Lung (tissue), 11 donors: ENCODE measurements at regions not wholly inside any gene's neighbourhood (a gene's known extent, or its start where the extent isn't known, plus 50 kb on each side); places are given as distances from the start of the nearest gene placed in this dataset.
"Not testable (repeated sequence)": the region's sequence is repeated elsewhere in the genome, so short reads cannot be mapped to it uniquely, and the experiment has no call there.

ENCODE experiments used
- ATAC-seq: fragments of 200-7000 bp; cut with Tn5 transposase; one replicate; pipeline ENCODE4 v1.9.1; 2020; ENCODE audit warnings: moderate number of reproducible peaks; ENCODE audit not compliant: insufficient read depth, low FRiP score
- DNase-seq, 3 donors: peaks; one replicate each; pipeline ENCODE4 v3.0.0-alpha.2; 2013 to 2017
- H3K27ac ChIP-seq, 2 donors: one replicate each; pipeline ENCODE4 v1.5.1; 2013; ENCODE audit warnings: mild to moderate bottlenecking in 2 of 2, moderate library complexity in 2 of 2, control low read depth in 1 of 2, inconsistent platforms in 1 of 2, low read depth in 1 of 2, low read length in 1 of 2
- H3K27me3 ChIP-seq, 3 donors: one replicate each; pipeline ENCODE4 v1.5.1; 2013; ENCODE audit warnings: low read length in 2 of 3; ENCODE audit not compliant: control insufficient read depth in 3 of 3, insufficient read depth in 3 of 3
- H3K36me3 ChIP-seq, 4 donors: one replicate each; pipeline ENCODE4 v1.5.1; 2013; ENCODE audit warnings: low read length in 4 of 4, mild to moderate bottlenecking in 1 of 4, moderate library complexity in 1 of 4; ENCODE audit not compliant: control insufficient read depth in 4 of 4, insufficient read depth in 4 of 4
- H3K4me1 ChIP-seq, 5 donors: one replicate each; pipeline ENCODE4 v1.5.1; 2013; ENCODE audit warnings: low read length in 5 of 5, mild to moderate bottlenecking in 2 of 5, moderate library complexity in 1 of 5; ENCODE audit not compliant: control insufficient read depth in 5 of 5, insufficient read depth in 5 of 5
- H3K4me3 ChIP-seq: one replicate; pipeline ENCODE4 v1.5.1; 2013; ENCODE audit warnings: mild to moderate bottlenecking, control low read depth, moderate library complexity
- H3K9ac ChIP-seq, 2 donors: one replicate each; pipeline ENCODE4 v1.5.1; 2013; ENCODE audit warnings: low read length in 2 of 2, control low read depth in 1 of 2; ENCODE audit not compliant: insufficient read depth in 1 of 2
- H3K9me3 ChIP-seq, 4 donors: one replicate each; pipeline ENCODE4 v1.5.1; 2013; ENCODE audit warnings: low read length in 3 of 4, mild to moderate bottlenecking in 1 of 4, moderate library complexity in 1 of 4; ENCODE audit not compliant: control insufficient read depth in 4 of 4, insufficient read depth in 3 of 4
- WGBS, 2 donors: extraction: QIAGEN DNeasy Blood & Tissue Kit; methylation state at CpG; one replicate each; pipeline ENCODE4 v1.1.7; 2013; 5-methylcytosine and 5-hydroxymethylcytosine counted together
- TF ChIP-seq, protein P1 (sequence below): IDR thresholded peaks from 2 replicates; pipeline ENCODE4 v1.5.1; 2012; ENCODE audit warnings: mild to moderate bottlenecking; ENCODE audit errors: control extremely low read depth, extremely low read depth
- donor health status: control.
- donor health status: control.
- donor health status: Bipolar disorder and iron deficiency.
- donor health status: healthy.
- donor health status: DM: yes; HTN: yes; CAD: no.

DNA sequence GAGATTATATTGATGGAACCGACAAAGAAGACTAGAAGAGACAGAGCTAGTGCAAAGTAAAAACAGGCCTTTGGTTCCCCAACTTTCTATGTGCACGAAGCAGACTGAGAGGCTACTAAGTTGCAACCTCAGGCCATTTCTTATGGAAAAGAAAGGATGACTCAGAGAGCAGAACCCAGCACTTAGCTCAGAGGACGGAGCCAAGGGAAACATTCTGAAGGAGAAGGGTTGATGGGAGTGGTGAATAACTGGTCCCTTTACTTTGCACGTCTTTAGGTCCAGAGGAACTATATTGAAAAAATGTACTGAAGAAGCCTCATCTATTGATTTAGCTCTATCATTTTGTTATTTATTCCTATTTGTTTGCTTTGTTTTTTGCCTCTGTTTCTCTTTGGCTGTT lies 182.1 kb downstream of the CPE start:
- no peak for ATAC-seq
- no peaks in the 10 kb centered on the region for H3K36me3 ChIP-seq
- peaks cover 0 to 2% (median 1%) of the 10 kb centered on the region in 4 donors for H3K9me3 ChIP-seq
- 93 to 95% methylated on average over 4 of the region's 4 CpGs for WGBS, 2 donors
- no peak overlapping the region for H3K9ac ChIP-seq
- TF ChIP-seq, protein P1, sequence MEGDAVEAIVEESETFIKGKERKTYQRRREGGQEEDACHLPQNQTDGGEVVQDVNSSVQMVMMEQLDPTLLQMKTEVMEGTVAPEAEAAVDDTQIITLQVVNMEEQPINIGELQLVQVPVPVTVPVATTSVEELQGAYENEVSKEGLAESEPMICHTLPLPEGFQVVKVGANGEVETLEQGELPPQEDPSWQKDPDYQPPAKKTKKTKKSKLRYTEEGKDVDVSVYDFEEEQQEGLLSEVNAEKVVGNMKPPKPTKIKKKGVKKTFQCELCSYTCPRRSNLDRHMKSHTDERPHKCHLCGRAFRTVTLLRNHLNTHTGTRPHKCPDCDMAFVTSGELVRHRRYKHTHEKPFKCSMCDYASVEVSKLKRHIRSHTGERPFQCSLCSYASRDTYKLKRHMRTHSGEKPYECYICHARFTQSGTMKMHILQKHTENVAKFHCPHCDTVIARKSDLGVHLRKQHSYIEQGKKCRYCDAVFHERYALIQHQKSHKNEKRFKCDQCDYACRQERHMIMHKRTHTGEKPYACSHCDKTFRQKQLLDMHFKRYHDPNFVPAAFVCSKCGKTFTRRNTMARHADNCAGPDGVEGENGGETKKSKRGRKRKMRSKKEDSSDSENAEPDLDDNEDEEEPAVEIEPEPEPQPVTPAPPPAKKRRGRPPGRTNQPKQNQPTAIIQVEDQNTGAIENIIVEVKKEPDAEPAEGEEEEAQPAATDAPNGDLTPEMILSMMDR = no peak
- no peak for DNase-seq
- no peak overlapping the region for H3K27ac ChIP-seq
- no peak overlapping the region for H3K4me3 ChIP-seq
- H3K4me1 ChIP-seq = no peaks in the 10 kb centered on the region
- no peaks in the 10 kb centered on the region for H3K27me3 ChIP-seq

DNA sequence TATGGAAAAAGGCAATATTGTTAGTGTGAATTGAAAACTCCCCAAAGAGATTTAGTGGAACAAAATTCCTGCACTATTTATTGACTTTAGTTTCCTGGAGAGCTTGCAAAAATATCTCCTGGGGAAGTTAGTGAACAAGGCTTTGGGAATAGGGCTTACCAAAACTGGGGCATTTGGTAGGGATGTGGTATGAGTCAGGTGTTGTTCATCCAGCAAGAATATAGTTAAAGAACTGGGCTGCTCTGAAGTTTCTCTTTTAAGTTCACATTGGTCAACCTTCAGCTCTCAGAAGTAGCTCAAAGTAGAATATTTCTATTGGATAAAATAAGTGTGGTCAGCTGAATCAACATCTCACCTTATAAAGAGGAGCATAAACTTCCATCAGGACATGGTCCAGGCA lies 185.0 kb downstream of the CPE start:
- no peaks in the 10 kb centered on the region for H3K27me3 ChIP-seq
- H3K4me3 ChIP-seq = no peak overlapping the region
- H3K4me1 ChIP-seq = no peaks in the 10 kb centered on the region

DNA sequence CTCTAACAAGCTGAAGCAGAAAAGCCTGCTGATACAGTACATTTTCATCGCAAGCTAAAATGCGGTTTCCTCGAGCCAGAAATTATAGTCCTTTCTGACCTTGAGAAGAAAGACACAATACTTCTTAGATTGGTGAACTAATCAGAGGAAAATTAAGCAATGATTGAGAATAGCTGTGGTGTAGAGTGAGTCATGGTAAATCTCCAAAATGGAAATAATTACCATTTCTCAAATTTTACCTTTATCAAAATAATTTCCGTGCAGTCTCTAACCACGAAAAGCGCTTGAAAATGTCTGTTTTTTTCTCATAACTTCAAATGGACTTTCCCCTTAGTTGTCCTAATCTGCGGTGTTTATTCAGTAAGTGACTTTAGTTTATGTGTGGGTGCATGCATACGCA lies 190.2 kb downstream of the CPE start:
- Histone ChIP-seq H3K4me1 (no peaks in the 10 kb centered on the region), H3K27ac (no peak overlapping the region), H3K27me3 (no peaks in the 10 kb centered on the region), H3K4me3 (no peak overlapping the region), H3K9me3 (no peaks in the 10 kb centered on the region), H3K9ac (no peak overlapping the region), H3K36me3 (no peaks in the 10 kb centered on the region)
- TF ChIP-seq, protein P1 = no peak
- DNase-seq = no peak
- 95% methylated on average over 8 of the region's 8 CpGs for WGBS, 2 donors
- ATAC-seq = no peak

More for the DNA sequence above, 185.0 kb downstream of the CPE start:
- Histone ChIP-seq H3K9me3 (peaks cover 0 to 2% (median 0%) of the 10 kb centered on the region in 4 donors), H3K36me3 (no peaks in the 10 kb centered on the region), H3K27ac (no peak overlapping the region), H3K9ac (no peak overlapping the region)
- no peak for ATAC-seq
- no peak for DNase-seq
- TF ChIP-seq, protein P1 = no peak

DNA sequence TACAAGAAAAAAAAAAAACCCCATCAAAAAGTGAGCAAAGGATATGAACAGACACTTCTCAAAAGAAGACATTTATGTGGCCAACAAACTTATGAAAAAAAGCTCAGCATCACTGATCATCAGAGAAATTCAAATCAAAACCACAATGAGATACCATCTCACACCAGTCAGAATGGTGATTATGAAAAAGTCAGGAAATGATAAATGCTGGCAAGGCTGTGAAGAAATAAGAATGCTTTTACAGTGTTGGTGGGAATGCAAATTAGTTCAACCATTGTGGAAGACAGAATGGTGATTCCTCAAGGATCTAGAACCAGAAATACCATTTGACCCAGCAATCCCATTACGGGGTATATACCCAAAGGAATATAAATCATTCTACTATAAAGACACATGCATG lies 192.7 kb downstream of the CPE start:
- not testable (repeated sequence) for H3K9me3 ChIP-seq, DNase-seq, H3K27ac ChIP-seq, H3K36me3 ChIP-seq, H3K4me3 ChIP-seq, ATAC-seq, H3K9ac ChIP-seq, H3K4me1 ChIP-seq, H3K27me3 ChIP-seq
- 92 to 96% methylated on average over 1 of the region's 1 CpG for WGBS, 2 donors
